GM19351 (cell line): ENCODE measurements at regions not wholly inside any gene's neighbourhood (a gene's known extent, or its start where the extent isn't known, plus 50 kb on each side); places are given as distances from the start of the nearest gene placed in this dataset.

Experiments used
- ATAC-seq: cut with Tn5 transposase; IDR thresholded peaks from one replicate; pipeline ENCODE4 v1.9.1; 2021; ENCODE audit warnings: mild to moderate bottlenecking, moderate library complexity; ENCODE audit not compliant: unreplicated experiment

DNA sequence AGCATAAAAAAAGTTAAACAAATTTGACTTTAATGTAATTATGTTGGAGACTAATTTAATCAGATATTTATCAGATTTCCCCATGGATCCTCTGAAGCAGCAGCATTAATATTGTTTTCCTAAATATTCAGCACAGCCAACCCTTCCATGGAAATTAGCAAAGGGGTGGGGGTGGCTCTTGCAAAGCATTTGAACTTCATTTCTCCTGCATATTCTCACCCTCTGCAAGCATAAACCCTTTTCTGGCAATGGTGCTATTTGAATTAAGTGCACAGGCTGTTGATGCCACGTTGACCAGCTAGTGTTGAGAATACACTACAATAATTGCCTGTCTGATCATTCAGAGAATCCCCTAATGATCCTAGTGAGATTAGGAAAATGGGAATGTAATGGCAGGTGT lies 488.1 kb upstream of the KLF12 start:
- ATAC-seq, result no peak

DNA sequence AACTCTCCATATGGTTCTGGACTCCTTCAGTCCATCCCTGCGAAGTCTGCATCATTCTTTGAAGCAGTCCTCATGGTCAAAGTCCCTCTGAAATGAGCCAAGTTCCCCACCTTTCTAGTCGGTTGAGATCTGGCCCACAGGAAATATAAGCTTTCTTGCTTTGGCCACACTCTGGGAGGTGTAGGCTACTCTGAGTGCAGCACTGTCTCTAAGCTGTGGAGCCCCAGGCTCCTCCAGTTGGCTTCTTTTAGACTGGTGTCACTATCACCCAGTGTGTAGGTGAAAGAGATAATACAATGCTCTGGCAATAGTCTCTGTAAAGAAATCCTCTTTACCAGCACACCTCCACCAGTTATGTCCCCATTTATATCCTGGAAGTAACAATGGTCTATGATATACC lies 486.5 kb upstream of the KLF12 start:
- no peak for ATAC-seq

- ATAC-seq, result no peak
Observed at GRCh38 chr13:74620308-74620707, 486.1 kb upstream of the KLF12 start.

DNA sequence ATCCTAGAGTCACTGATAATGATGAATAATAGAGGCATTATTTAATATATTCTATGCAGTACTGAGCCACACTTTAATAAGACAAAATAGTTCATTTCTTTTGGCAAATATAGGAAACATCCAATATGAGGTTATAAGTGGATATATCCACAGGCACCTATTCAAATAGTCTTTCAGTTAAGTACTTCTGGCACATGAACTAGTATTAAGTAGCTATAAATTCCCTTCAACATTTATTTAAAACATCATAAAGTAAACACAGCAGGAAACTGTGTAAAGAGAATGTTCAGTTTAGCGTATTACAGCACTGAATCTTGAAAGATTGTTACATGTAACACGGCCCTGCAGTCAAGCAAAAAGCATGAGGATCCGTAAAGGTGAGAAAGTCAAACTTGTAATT lies 463.3 kb upstream of the KLF12 start:
- no peak for ATAC-seq

DNA sequence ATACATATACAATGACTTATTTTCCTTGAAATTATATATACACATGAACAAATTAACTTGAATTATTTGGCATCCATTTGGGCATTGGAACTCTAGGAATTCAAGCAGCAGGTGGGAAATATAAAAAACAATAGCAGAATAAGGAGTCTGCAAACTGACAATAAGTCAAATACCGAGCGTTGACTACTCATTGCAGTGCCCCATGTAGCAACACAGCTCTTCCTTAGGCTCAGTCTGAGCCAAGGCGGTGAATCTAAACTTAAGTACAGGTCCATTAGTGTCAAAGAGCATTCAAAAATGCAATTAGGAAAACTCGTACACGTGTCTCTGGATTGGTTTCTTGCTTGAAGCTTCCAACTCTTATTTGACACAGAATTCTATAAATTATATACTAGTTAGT lies 462.5 kb upstream of the KLF12 start:
- ATAC-seq, result no peak

DNA sequence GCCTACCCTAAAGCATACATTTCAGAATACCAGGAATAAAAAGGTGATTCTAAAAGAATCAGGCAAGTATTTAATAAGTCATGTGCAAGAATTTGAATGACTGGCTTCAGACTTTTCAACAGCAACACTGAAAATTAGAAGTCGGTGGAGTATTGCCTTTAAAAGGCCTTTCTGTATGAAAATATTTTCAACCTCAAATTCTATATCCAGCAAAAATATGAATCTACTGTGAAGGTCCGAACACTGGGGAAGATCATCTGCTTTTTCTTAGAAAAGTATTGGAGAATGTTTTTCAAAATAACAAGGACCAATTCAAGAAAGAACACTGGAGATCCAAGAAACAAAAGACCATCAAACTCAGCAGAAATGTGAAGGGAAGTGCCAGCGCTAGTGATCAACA lies 459.5 kb upstream of the KLF12 start:
- no peak for ATAC-seq

- ATAC-seq, result no peak
Observed at GRCh38 chr13:74586847-74587246, 452.6 kb upstream of the KLF12 start.

- no peak for ATAC-seq
Observed at GRCh38 chr13:74576420-74576819, 442.2 kb upstream of the KLF12 start.

GRCh38 chr13:74575729-74576125 lies 441.5 kb upstream of the KLF12 start:
- no peak for ATAC-seq

- ATAC-seq, result no peak
Observed at GRCh38 chr13:74574964-74575728, 440.9 kb upstream of the KLF12 start.

- ATAC-seq, result no peak
Observed at GRCh38 chr13:74573654-74574053, 439.4 kb upstream of the KLF12 start.

DNA sequence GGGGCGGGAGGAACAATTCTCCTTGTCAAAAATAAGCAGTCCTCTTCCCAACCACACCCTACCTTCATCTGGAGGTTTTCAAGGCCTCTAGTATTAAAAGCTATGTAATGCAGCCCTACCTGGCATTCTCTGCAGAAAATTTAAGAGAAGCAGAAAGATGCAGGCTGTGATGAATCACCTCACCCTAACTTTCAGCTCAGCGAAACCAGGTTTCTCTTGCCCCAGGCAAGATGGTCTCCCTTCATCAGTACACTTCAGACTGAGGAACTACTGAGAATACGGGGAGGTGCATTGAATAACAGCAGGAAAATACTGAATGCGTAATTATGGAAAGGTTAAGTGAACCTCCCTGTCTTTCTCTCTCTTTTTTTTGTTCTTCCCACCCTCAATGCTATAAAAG lies 437.6 kb upstream of the KLF12 start:
- ATAC-seq, result no peak

DNA sequence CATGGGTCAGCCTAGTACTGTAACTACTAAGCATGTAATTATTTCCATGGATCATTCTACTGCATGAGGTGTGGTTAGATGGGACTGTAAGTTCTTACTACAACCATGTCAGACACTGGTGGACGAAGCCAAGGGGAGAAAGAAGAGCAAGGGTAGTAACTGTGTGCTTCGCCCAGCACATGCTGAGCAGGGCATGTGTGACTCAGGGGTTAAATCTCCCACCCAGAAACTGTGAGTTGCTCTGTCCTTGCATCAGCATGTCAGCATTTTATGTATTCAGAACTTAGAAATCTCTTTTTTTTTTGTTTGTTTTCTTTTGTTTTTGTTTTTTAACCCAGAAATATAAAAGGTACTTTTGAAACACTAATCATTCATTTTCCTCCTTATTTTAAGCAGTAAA lies 436.6 kb upstream of the KLF12 start:
- no peak for ATAC-seq

DNA sequence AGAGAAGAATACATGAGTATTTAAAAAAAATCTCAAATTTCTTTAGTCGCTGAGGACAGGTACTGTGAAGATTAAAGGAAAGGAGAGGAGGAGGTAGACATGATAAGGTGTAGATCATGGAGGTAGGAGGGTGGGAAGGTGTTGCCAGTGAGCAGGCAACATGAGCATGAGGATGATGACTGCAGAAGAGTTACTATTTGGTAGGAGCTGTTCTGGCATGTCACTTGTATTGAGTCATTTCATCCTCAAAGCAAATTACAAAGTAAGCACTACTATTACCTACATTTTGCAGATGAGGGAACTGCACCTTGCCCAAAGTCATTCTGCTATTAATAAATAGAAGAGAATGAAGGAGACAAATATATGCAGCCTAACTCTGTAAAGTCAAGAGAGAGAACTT lies 435.8 kb upstream of the KLF12 start:
- ATAC-seq, result no peak

DNA sequence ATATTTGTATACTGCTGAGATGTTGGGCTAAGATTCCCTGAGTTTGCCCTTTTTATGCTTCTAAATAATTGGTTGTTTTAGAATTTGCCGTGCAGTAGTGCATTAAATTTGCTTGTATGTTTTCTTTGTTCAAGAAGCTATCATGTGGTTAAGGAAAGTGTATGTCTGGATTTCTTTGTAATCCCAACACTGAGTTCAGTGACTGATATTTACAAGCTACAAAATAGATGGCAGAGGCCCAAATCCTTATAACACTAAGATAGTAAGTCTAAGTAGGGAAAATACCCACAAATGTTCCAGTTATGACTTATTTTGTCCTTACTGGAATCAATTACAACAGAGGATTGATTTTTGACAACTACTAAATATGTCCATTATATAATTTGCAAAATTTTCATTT lies 435.0 kb upstream of the KLF12 start:
- ATAC-seq, result no peak

DNA sequence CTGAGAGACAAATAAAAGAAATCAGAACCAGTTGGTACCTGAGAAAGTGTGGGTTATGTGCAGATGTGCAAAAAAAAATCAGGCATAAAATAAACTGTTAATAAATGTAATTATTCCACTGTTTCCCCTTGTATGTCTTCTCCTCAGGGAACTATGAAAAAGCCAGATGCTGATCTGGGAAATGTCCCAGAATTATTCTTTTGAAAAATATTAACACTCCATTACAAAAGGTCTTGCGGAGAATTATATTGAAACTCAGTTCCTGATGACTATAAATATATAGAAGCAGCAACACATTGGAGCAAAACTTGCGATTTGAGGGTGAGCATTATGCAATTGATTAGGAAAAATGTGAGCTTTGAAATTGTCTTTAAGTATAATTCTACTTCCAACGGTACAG lies 433.3 kb upstream of the KLF12 start:
- ATAC-seq, result no peak

DNA sequence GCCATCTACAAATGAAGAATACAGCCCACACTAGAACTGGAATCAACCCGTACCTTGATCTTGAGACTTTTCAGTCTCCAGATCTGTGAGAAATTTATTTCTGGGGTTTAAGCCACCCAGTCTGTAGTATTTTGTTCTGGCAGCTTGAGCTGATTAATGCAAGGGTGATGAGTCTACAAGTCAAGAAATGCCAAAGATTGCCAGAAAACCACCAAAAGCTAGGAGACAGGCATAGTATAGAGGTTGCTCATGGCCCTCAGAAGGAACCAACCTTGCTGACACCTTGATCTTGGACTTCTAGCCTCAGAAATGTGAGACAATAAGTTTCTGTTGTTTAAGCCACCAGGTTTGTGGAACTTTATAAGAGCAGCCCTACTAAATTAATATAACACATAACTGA lies 428.2 kb upstream of the KLF12 start:
- no peak for ATAC-seq

DNA sequence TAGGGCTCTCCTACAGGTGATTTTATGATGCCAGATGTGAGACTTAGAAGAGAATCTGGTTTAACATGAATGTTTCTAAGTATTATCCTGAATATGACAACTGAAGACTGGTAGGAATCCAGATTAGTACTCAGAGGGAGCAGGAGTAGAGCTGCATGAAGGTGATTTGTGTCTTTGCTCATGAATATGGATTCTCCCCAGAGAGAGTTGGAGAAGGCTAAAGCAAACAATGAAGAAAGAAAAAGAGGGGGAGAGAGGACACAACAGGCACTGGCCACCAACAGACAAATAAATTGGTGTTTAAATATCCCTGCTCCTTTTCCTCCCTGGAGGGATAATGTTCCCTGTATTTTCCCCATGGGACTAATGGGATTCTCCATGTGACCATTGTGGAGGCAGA lies 427.0 kb upstream of the KLF12 start:
- ATAC-seq, result no peak

GRCh38 chr13:74560325-74560724 lies 426.1 kb upstream of the KLF12 start:
- peak; percentile 46 for ATAC-seq

DNA sequence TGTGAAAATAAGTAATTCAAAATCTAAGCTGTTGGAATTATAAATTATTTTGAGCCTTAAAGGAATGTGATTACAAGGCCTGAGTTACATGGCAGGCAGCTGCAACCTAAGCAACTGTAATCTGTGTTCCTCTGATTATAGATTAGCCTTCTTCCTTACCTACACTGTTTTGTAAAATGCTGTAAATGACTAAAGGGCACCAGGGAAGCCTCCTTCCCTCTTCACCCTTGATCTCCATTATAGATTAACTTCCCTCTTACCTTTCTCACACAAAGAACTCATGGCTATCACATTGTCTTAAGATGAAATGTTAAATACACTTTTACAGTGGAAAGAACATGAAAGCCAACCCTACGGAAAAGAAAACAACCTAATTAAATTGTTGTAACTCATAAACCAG lies 423.7 kb upstream of the KLF12 start:
- no peak for ATAC-seq

DNA sequence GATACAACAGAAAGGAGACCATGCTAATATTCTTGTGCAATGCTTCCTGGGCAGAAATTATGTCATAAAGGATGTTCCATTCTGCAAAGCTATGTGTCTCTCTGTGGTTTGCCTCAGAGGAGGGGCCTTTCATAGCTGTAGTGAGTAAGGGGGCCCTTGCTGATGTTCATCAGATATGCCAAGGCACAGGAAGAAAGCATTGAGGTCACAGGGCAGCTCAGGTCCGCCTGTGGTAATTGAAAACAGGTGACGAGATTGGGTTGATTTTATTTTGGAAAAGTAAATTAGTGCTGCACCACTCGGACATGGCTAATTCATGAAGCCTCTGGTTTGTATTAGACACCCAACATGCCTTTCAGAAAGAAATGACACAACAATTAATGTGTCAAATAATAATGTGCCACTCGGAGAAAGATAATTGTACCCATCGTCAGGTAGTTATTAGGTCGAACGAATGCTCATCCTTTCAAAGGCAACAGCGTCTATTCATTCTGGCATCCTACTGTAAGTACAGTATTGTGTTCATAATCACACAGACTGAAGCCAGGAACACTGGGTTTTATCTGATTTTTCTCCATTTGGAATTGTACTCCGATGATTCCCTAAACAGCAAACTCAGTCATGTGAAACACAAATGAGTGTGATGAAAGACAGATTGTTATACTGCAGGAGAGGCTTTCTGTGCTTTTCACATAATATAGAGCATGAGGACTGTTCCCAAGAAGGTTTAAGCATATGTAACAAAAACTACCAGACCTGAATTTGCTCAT lies 421.6 kb upstream of the KLF12 start:
- no peak for ATAC-seq

DNA sequence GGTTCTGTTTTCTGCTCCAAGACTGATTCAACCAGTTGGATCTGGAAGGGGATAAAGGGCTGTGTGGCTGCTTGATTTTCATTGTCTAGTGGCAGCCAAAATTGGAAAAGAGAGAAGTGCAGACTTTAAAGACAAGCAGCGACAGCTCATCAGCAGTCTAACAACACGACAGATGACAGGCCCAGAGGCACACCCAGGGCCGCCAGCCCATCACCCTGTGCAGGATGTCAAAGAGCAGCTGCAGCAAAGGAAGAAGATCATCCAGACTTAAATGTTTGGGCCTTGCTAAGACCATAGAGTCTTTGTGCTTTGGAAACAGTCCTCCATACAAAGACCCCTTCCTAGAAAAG lies 421.0 kb upstream of the KLF12 start:
- no peak for ATAC-seq
